ELF-1 (cell line): ENCODE measurements at regions not wholly inside any gene's neighbourhood (a gene's known extent, or its start where the extent isn't known, plus 50 kb on each side); places are given as distances from the start of the nearest gene placed in this dataset.
"Not testable (repeated sequence)": the region's sequence is repeated elsewhere in the genome, so short reads cannot be mapped to it uniquely, and the experiment has no call there.

ENCODE experiments used
- DNase-seq: peaks from one replicate; pipeline ENCODE4 v3.0.0-alpha.2; 2016; ENCODE audit warnings: low read depth, low spot score

DNA sequence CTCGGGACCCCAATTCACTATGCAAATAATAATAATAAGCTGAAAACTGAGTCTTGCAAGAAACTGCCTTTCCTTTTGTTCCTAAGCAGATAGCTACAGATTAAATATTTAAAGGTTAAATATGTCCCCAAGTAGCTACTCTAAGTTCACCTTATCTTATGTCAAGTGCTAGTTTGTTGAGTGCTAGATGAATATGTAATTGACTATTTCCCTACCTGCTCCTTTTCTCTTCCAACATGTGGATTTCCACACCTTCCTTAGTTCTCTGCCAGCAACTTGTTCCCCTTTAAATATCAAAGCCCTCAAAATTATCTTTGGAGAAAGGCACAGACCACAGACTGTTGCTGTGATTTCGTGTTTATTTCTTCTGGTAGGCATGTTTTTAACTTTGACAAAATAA lies 709.2 kb upstream of the SLITRK1 start:
- DNase-seq = no peak

DNA sequence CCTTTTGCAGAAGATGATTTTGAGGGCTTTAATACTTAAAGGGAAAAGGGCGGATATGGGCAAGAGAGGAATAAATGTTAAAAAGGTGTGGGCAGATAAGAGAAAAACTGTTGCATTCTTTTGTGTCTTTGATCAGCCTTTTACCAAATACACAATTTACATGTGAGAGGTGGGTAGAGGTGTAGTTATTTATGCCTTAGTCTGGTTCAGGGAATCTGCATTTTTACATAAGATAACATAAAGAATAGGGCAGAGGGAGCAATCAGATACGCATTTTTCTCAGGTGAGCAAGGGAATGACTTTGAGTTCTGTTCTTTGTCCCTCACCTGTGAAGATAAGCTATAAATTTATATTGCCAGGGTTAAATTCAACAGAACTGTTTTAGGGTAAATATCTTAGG lies 708.4 kb upstream of the SLITRK1 start:
- DNase-seq = no peak

DNA sequence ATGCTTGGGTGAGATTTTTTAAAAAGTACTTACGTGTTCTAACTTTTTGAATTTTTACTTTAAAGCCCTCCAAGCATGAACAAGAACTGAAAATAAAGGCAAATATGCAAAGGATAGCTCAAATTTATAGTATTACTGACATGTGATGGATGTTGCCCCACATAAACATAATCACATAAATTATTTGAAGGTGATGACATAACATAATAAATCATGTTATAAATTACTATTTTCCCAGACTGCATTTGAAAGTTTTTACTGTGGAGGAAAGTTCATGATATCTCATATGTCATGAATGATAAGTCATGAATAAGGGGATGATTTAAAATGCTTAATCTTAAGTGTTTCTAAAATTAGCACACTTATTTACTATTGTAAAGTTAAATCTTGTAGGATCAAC lies 705.7 kb upstream of the SLITRK1 start:
- no peak for DNase-seq

DNA sequence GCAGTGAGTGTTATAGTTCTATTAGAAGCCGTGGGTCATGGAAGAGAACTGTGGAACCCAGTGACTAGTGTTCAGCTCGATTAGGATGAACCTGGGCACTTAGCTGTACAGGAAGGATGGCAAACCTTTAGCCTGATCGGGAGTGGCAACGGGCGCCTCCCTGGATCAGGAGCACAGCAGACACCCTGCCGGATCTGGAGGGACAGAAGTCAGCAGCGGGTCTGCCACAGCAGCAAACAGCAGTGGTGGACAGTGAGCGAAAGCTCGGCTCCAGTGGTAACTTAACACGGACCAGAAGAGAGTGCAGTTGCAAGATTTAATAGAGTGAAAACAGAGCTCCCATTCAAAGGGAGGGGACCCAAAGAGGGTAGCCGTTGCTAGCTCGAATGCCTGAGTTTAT lies 697.6 kb upstream of the SLITRK1 start:
- not testable (repeated sequence) for DNase-seq

DNA sequence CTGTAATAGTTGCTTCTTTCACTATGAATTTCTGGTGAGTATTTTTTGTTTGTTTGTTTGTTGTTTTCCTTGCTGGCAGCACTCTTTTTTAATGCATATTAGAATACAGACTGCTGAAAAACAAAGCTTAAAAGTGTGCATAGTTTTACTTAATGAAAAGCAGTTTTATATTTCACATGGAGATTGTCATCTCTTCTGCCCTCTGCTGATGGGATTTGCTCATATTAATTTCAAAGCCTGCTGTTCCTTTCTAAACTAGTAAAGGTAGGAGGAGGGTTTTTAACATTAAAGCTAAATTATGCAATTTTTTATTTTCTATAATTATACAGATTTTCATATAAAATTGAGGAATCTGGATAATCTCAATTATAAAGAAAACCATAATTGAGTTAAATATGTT lies 692.6 kb upstream of the SLITRK1 start:
- DNase-seq = no peak

DNA sequence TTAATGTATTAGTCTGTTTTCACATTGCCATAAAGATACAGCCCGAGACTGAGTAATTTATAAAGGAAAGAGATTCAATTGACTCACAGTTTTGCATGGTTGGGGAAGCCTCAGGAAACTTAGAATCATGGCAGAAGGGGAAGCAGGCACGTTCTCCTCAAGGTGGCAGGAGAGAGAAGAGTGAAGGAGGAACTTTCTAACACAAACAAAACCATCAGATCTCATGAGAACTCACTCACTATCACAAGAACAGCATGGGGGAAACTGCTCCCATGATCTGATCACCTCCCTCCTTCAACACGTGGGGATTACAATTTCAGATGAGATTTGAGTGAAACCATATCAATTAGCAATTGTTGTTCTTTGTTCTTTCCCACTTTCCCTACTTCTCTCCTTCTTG lies 689.0 kb upstream of the SLITRK1 start:
- DNase-seq = no peak

DNA sequence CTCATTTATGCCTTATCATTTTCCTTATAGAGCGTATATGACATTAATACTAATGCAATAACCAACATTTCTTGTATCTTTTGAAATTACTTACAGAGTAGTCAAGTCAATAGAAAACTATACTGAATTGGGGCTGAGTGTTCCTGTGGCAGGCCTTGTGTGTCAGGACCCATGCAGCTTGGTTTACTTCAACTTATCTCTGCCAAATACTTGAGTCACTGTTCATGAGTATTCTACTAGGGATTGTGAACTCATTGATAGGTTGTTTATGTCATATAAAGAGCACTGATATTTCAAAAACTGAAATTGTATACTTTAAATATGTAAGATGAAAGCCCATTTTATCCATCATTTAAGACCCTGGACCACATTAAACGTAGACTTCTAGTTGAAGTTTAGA lies 688.6 kb upstream of the SLITRK1 start:
- DNase-seq = no peak

DNA sequence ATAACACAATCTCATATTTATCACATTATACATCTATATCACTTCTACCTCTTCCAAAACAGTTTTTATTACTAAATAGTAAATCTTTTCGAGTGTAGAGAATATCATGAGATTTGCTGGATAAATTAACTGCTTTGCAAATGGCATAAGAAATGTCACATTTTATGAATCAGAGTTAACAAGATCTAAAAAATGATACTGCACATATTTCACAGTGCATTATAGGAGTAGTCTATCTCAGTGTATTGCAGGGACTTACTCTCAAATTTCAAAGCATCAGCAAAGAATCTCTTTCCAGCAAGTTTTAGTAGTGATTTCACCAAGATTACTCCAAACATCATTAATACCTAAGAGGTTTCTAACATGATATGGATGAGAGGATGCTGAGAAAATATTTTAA lies 687.1 kb upstream of the SLITRK1 start:
- no peak for DNase-seq

DNA sequence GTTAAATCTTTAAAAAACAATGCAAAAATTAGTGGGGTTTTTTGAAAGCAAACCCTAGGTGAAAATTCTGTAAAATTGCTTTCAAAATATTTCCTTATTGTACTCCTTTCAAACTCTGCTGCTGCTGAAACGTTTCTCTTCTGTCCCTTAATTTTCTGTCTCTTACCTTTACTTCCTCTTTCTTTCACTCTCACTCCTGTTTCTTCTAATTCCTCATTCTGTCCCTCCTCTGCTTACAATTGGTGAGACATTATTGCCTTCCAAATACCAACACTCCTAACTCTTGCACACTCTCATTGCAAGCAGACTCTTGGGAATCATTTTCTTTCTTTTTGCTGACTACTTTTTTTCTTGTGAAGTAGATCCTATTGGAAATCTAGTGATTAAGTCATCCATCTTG lies 685.6 kb upstream of the SLITRK1 start:
- no peak for DNase-seq

DNA sequence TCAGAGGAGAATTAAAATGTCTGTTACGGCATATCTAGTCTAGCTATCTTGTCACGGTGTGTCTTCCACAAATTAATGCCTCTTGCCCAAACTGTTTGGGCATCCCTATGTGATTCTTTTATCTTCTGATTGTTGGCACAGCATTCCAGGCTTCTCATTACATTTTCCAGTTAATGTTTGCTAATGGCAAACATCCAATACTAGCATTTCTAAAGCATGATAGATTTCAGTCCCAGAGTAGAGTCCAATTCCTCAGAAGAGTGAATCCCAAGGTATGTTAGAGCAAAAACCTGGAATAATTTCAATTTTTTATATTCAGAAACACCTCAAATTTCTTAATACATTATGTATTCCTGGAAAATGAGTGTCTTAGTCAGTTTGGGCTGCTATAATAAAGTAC lies 684.5 kb upstream of the SLITRK1 start:
- no peak for DNase-seq

DNA sequence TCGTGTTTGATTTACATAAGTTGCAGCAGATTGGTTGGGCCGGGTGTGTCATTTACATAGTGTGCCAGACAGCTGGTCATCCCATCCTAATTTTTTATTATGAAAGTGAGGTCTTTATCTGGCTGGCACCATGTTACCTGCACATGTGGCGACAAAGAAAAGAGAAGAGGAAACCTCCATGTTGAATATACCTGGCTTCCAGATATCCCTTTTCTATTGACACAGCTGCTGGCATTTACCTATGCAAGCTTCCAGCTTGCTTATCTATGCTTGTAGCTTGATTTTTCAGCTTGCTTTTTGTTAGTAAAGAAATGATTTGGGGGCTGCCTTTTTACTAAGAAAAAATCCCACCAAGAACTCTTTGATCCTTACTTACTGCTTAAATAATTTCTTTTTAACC lies 681.3 kb upstream of the SLITRK1 start:
- no peak for DNase-seq

DNA sequence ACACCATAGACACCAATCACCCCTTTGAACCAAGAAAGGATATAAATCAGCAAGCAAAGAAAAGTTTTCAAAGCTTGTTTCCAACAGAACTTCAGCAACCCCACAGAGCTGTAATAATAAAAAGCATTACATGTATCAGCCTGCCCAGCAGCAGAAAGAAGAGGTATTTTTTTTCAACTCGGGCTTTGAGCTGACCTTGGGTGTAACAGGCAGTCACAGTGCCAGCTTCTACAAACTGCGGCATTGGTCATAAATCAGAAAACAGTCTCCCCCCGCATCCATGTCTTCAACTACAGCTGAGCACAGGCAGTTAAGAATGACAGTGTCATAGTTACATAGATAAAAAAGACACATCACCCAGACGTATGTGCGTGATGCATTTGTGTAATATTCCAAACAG lies 671.0 kb upstream of the SLITRK1 start:
- DNase-seq = no peak

DNA sequence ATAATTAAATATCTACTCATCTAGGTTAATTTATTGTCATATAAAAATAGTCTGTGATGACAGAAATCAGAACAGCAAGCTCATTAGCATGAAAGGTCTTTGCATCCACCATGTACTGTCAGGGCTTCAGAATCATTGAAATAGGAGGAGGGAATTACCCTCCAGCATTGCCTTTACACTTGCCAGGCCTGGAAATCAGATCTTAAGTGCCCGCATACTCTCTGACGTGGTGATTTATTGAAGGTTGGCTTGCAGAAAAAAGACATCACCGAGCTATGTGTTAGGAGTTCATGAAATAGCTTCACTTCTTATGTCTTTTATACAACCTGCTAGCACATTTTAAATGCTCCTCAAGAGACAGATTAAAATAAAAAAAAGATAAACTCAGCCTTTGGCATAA lies 661.7 kb upstream of the SLITRK1 start:
- DNase-seq = no peak

DNA sequence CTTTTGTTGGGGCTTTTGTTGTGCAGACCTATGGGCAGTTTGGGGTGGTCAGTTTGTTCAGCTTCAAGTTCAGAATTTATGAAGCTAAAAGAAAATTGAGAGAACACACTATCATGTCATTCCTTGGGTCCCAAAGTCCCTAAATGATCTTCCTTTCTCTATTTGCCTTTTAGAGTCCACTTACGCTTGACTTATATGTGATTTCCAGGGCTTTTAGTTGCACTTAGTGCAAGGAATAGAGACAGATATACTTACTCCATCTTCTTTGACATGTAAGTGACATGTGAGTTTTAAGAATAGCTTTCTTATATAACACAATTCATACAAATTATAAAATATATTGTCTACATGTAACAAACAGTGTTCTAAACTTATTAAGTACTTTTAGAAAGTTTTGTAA lies 660.1 kb upstream of the SLITRK1 start:
- no peak for DNase-seq

DNA sequence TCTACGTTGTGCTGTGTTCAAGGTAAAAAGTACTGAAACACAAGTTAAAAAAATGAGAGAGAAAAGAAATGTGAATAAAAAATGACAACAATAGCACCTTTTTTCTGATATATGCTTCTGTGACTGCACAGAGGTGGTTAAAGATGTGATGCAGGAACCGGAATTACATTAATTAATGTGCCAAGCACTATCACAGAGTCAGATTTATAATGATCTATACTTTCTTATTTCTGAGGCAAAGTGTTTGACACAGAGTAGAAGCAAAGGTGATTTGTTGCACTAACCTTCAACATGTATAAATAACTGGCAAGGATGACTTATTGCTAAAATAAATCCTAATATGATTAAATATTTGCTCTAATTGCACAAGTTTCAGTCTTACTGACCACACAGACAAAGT lies 654.6 kb upstream of the SLITRK1 start:
- no peak for DNase-seq

DNA sequence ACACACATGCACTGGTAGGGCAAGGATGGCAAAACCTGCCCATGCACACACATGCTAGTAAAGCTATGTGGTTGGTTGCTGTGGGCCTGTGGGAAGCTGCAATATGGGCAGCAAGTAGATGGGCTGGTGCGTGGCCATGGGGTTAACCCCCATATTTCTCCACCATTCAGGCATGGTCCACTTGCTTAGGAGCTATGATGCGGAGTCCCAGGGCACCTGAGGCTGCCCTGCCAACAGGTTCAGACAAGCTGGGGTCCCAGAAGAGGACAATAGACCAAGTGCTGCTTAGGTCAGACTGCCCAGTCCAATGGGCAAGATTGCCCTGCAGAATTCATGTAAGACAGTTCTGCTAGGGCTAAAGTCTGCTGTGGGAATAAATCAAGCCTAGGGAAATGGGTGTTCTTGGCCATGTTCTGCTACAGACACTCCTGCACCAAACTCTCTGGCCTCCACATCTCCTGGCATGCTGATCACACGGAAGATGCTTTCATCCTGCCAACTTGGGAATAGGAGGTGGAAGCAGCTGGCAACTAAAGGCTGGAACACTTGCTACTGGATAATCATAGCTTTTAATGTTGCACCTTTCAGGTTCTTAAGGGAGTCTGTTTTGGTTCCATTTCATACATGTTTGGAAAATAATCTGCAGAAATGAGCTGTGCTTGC lies 646.3 kb upstream of the SLITRK1 start:
- DNase-seq = no peak

DNA sequence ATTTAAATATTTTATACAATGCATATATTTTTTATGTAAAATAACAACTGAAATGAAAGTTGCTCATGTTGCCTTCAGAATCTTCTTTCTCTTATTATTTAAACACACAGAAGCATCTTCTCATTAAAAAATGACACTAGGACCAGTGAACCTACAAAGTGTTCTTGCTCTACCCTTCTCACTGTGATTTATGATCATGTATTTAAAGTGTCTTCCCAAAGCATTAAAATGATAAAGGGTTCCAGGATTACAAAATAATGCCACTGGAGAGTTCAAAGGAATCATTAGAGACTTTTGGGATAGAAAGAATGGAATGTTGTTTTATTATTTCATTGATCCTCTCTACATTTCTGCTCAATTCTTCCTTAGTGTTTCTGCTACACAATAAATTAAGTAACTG lies 643.6 kb upstream of the SLITRK1 start:
- no peak for DNase-seq

DNA sequence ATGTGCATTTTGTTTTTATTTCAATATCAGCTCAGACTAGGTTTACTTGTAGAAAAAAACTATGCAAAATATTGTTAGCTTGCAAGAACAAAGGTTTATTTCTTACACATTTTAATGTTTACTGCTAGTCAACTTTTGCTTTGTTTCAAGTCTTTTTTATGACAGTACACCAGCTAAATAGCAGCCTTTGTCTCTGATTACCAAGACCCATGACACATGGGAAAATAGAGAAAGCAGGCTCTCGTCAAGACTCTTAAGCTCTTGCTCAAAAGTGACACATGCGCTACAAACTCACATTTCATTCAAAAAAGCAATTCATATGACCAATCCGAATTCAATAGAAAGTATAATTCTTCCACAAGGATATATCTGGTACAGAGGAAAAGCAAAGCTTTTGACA lies 642.3 kb upstream of the SLITRK1 start:
- no peak for DNase-seq

DNA sequence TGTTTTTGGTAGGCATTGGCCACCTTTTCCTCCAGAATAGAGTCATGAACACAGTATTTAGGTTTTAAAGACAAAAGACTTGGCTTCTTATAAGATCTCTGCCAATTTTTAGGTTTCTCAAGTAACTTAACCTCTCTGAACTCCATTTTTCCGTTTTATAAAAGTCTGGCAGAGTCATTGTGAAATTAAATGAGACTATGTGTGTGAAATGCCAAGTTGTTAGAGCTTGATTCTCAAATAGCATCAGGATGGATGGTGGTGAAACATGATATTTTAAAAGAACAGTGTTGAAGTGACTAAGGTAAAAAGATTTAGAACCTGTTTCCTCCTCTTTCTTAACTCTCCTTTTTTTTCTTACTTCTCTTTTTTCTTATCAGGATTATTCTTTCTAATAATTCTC lies 617.7 kb upstream of the SLITRK1 start:
- no peak for DNase-seq

DNA sequence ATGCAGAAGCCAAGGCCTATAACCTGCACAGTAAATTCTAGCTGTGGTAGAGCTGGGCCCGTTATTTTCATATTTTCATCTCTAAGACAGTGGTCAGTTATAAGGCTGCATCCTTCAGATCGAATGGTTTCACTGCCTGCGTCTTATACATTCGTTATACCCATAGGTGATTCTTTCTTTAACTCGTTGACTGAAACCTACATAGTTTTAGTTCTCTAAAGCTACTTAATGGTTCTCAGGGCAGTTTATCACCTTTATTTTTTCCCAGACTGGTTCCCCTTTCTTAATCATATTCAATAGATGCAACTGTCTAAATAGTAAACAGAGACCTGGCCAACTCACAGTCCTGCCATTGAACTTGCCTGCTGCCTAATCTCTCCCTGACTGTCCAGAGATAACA lies 615.3 kb upstream of the SLITRK1 start:
- DNase-seq = no peak

DNA sequence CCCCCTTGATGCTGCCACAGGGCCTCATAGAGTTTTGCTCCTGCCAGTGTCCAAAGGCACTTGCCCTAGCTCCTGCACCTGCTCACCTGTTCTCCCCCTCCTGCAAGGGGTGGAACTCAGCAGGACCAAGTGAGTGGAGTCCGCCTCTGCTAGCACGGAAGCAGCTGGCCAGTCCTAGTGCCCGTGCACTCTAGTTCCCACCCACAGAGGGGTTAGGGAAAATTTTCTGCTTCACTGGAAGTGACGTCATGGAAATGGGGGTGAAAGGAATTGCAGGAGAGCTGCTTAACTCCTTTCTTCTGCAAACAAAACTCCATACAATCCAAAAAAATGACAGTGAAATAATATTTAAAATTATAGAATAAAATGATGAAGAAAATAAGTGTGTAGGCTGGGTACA lies 609.7 kb upstream of the SLITRK1 start:
- no peak for DNase-seq

DNA sequence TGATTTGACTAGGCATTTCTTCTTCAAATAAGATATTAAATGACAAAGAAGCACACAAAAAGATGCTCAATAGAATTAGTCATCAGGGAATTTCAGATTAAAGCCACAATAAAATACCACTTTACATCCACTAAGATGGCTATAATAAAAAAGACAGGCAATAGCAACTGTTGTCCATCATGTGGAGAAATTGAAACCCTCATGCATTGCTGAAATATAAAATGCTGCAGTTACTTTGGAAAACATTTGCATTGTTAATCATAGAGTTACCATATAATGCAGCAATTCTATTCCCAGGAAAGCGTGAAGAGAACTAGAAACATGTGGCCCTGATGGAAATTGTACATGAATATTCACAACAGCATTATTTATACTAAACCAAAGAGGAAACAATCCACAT lies 605.5 kb upstream of the SLITRK1 start:
- DNase-seq = no peak

DNA sequence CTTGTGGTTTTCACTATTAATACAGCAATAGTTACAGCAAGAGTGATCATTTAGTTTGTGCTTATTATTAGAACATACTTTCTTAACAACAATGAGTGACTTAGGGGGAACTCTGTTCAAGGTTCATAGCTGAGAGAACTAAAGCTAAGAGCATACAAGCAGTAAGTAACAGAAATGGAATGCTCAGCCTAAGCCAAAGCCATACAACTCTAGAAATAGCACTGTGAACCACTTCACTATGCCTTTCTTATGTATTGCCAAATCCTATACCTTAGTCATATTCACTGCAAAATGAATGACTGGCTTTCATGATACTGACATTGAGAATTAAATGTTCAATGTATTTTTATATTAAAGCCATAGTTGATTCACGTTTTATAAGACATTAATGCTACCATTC lies 599.7 kb upstream of the SLITRK1 start:
- DNase-seq = no peak

DNA sequence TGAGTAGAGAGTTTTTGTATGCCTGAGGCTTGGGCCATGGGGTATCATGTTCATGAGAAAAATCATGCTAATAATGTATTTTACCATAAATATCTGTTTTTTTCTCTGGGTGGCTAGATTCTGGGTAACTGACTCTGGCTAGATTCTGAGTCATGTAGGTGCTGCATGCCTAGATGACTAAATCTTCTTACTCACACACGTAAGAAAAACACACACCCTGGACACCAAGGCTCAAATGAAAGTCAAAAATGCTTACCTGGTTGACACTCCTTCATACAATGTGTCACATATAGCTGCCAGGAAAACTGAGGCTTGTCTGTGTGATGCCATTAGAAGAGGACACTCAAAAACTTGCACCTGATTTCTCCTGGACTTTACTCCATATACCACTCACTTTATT lies 597.4 kb upstream of the SLITRK1 start:
- no peak for DNase-seq

DNA sequence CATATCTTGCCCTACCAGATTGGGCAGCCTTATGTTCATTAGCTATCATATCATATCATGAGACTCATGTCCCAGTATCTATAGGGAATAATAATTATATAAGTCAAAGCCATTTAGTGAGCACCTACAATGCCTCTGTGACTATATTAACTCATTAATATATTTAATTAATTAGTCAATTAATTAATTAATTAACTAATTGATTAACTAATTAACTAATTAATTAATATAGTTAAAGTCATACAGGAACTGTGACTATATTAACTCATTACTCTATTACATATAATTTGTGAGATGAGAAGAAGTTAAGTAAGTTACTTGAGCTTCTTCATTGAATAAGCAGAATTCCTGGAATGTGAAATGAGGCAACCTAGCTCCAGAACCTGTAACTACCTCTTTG lies 588.3 kb upstream of the SLITRK1 start:
- DNase-seq = no peak
